GM23248 (cell line): ENCODE measurements at regions not wholly inside any gene's neighbourhood (a gene's known extent, or its start where the extent isn't known, plus 50 kb on each side); places are given as distances from the start of the nearest gene placed in this dataset.

Source experiments
- EZH2 ChIP-seq: fragments of 200-600 bp; sonication (generic); IDR thresholded peaks from 2 replicates; pipeline ENCODE4 v1.6.1; 2018; ENCODE audit warnings: antibody characterized with exemption, mild to moderate bottlenecking; ENCODE audit not compliant: insufficient read depth, poor library complexity, severe bottlenecking
- EZH2phosphoT487 ChIP-seq: fragments of 200-600 bp; sonication (generic); IDR thresholded peaks from 2 replicates; pipeline ENCODE4 v1.6.1; 2018; ENCODE audit warnings: antibody characterized with exemption, moderate library complexity, mild to moderate bottlenecking, low read depth; ENCODE audit not compliant: insufficient read depth

GRCh38 chr13:63128716-63129115 is 1713.1 kb upstream of the PCDH20 start:
- no peak for TF ChIP-seq EZH2phosphoT487
- TF ChIP-seq EZH2 = no peak
